Muscle of leg (tissue), 3 donors: ENCODE measurements at regions not wholly inside any gene's neighbourhood (a gene's known extent, or its start where the extent isn't known, plus 50 kb on each side); places are given as distances from the start of the nearest gene placed in this dataset.

Source experiments
- DNase-seq: peaks from one replicate; pipeline ENCODE4 v3.0.0; 2013
- H3K27ac ChIP-seq: one replicate; pipeline ENCODE4 v1.5.1; 2013; ENCODE audit warnings: mild to moderate bottlenecking, low read length, control low read depth
- H3K27me3 ChIP-seq: one replicate; pipeline ENCODE4 v1.6.1; 2013; ENCODE audit warnings: low read length; ENCODE audit not compliant: control insufficient read depth, insufficient read depth
- H3K36me3 ChIP-seq: one replicate; pipeline ENCODE4 v1.6.1; 2013; ENCODE audit warnings: low read length; ENCODE audit not compliant: control insufficient read depth, insufficient read depth
- H3K4me1 ChIP-seq: one replicate; pipeline ENCODE4 v1.6.1; 2013; ENCODE audit warnings: low read length; ENCODE audit not compliant: control insufficient read depth, insufficient read depth
- H3K4me3 ChIP-seq: one replicate; pipeline ENCODE4 v1.5.1; 2013; ENCODE audit warnings: low read length, control low read depth
- H3K9me3 ChIP-seq: replicated peaks from 2 replicates; pipeline ENCODE4 v1.6.1; 2013; ENCODE audit warnings: low read depth, low read length; ENCODE audit not compliant: control insufficient read depth
- WGBS: methylation state at CpG from one replicate; pipeline ENCODE4 v1.1.5; 2013; ENCODE audit warnings: missing lambda C conversion rate; ENCODE audit not compliant: insufficient coverage; 5-methylcytosine and 5-hydroxymethylcytosine counted together

GRCh38 chr7:8373851-8374250 is 59.6 kb upstream of the NXPH1 start:
- Histone ChIP-seq H3K27me3 (no peaks in the 10 kb centered on the region), H3K27ac (no peak overlapping the region), H3K9me3 (no peaks in the 10 kb centered on the region), H3K4me3 (no peak overlapping the region), H3K4me1 (no peaks in the 10 kb centered on the region), H3K36me3 (no peaks in the 10 kb centered on the region)
- DNase-seq: no peak
- no CpG with 5 or more reads among the region's 2 CpGs for WGBS

DNA sequence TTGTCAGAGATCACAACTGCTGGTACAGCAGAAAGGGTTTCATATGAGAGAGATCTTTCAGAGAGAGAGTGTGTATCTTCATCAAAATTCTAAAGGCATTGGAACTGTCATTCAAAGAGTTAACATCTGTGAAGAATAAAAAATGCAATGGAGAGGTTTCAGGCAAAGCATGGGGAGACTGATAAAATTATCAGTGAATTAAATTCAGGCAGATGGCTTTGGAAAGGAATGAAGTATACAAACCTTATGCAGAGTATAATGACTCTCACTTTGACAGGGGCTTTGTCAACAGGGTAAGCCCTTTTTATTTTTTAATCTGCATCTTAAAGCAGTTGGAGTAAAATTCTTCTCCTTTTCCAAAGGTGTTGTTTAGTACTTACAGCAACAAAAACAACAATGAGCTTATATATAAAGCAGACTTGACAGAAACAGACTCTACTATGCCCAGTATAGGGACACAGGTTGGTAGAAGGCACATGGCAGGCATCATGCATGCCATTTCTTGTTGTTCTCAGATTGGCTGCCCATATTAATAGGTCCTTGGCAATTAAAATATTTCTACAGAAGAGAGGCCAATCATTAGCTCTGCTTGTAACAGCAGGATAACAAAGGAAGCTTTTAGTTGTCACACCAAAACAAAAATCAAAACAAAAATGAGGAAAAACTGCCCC is 54.9 kb upstream of the NXPH1 start:
- no peaks in the 10 kb centered on the region for H3K4me1 ChIP-seq
- no peaks in the 10 kb centered on the region for H3K9me3 ChIP-seq
- DNase-seq: no peak
- no peak overlapping the region for H3K4me3 ChIP-seq
- H3K36me3 ChIP-seq: no peaks in the 10 kb centered on the region
- H3K27me3 ChIP-seq: no peaks in the 10 kb centered on the region
- H3K27ac ChIP-seq: no peak overlapping the region

DNA sequence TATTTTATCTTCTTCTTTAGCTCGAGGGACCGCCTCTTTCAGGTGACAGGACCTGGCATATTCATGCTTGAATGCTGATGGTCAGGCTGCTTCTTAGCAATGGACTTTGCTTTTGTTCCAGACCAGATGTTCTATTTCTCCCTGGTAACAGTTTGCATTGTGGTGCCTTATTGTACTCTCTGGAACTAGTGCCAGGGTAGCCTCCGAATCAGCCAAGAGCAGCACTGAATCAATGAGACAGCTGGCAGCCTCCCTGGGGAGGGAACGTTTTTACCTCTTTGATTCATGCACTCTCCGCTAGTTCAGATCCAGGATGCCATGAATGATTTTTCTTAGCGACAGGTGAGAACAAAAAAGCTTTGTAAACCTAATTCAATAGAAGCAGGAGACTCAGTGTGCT is 54.1 kb upstream of the NXPH1 start:
- WGBS: 41% methylated on average over 4 of the region's 6 CpGs
- no peaks in the 10 kb centered on the region for H3K27me3 ChIP-seq
- no peak overlapping the region for H3K4me3 ChIP-seq
- no peaks in the 10 kb centered on the region for H3K9me3 ChIP-seq
- no peaks in the 10 kb centered on the region for H3K36me3 ChIP-seq
- no peak for DNase-seq
- H3K27ac ChIP-seq: no peak overlapping the region
- H3K4me1 ChIP-seq: no peaks in the 10 kb centered on the region

DNA sequence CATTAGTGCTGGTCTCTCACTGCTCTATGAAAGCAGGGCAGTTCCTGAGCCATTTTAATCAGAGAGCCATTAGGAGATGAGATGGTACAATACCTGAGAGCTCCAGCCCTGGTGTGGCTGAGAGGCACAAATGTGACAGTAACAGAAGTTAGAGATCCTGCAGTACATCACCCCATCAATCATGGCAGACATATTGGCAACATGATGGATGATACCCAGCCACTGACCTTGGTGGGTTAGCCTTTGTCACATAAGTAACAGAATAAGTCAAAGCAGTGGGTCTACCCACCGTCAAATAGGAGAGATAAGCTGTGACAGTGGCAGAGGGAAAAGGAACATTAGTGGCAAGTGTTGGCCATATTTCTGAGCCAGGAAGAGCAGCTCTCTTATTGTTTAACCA is 53.3 kb upstream of the NXPH1 start:
- H3K4me3 ChIP-seq: no peak overlapping the region
- DNase-seq: no peak
- 88% methylated on average over 1 of the region's 1 CpG for WGBS
- no peaks in the 10 kb centered on the region for H3K9me3 ChIP-seq
- H3K27me3 ChIP-seq: no peaks in the 10 kb centered on the region
- H3K4me1 ChIP-seq: no peaks in the 10 kb centered on the region
- no peak overlapping the region for H3K27ac ChIP-seq
- H3K36me3 ChIP-seq: no peaks in the 10 kb centered on the region

DNA sequence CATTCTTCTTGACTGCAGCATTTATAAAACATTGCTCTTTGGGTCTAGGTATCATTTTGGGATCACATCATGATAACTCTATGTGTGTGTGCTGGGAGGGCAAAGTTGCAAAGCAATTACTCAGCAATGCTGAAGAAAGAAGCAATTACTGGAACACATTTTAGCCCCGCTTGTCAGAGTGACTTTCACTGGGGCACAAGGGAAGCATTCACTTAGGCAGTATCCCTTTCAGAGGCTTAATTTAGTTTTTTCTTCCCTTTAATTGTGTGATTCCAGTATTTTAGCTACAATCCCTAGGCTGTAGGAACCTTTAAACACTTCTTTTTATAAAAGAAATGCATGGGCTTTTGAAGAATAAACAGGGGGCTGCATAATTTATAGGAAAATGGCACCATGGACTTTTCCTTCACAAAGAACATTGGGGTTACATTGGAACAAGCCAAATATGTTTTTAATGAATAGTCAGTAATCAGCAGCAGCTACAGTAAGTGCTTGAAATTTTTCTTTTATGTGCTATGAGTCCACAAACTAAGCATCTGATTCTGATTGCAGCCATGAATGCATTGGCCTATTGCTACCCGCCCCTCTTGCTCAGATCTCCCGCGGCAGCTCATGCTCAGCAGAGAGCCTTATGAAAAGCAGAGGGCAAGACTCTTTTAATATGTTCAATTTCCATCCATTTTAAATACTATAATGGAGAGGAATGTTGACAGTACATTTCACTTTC is 51.2 kb upstream of the NXPH1 start:
- DNase-seq: no peak
- 33% methylated on average over 1 of the region's 4 CpGs for WGBS

More for the DNA sequence above, 51.2 kb upstream of the NXPH1 start:
- H3K9me3 ChIP-seq: no peaks in the 10 kb centered on the region
- no peak overlapping the region for H3K27ac ChIP-seq
- no peaks in the 10 kb centered on the region for H3K27me3 ChIP-seq
- H3K4me3 ChIP-seq: no peak overlapping the region
- no peaks in the 10 kb centered on the region for H3K4me1 ChIP-seq
- no peaks in the 10 kb centered on the region for H3K36me3 ChIP-seq
